ENCODE measurements at regions not wholly inside any gene's neighbourhood (a gene's known extent, or its start where the extent isn't known, plus 50 kb on each side); places are given as distances from the start of the nearest gene placed in this dataset.

GRCh38 chr9:129330711-129331492, 152.8 kb upstream of the IER5L start:
- Mint-ChIP-seq H3K36me3 (ENCODE audit: insufficient read depth, unreplicated experiment) (no peaks in the 10 kb centered on the region), H3K27ac (ENCODE audit: low read depth, unreplicated experiment) (peak overlapping the region; percentile 97), H3K9me3 (ENCODE audit: unreplicated experiment) (peaks cover 7% of the 10 kb centered on the region), H3K4me1 (ENCODE audit: insufficient read depth, unreplicated experiment) (peaks cover 14% of the 10 kb centered on the region), H3K27me3 (ENCODE audit: insufficient read depth, unreplicated experiment) (no peaks in the 10 kb centered on the region), H3K4me3 (ENCODE audit: unreplicated experiment) (peak overlapping the region; percentile 71)
- POLR2A ChIA-PET: interaction anchor here (0.6 to 7.7 kb wide), 6 partner anchors 15 to 286 kb away, joined by 4 to 206 read pairs (median 15); partner anchors contain the start of gene IER5L
- no peak for TF ChIP-seq CTCF (IDR thresholded peaks at IDR 0.05; ENCODE audit: unreplicated experiment)
- BruUV-seq (replicated peaks): no TSS peak
- intact Hi-C loops (cut with micrococcal nuclease): loop anchor here (5.0 kb wide), 3 partner anchors 151 to 276 kb away; no protein-coding TSS in a partner anchor
- CTCF ChIA-PET: no interaction called here
- DNase-seq (ENCODE audit: unreplicated experiment): no peak

GRCh38 chr9:129328355-129329042, 150.4 kb upstream of the IER5L start:
- Mint-ChIP-seq H3K27ac (ENCODE audit: low read depth, unreplicated experiment) (peak overlapping the region; percentile 31), H3K4me3 (ENCODE audit: unreplicated experiment) (no peak overlapping the region), H3K27me3 (ENCODE audit: insufficient read depth, unreplicated experiment) (no peaks in the 10 kb centered on the region), H3K4me1 (ENCODE audit: insufficient read depth, unreplicated experiment) (peaks cover 1% of the 10 kb centered on the region), H3K36me3 (ENCODE audit: insufficient read depth, unreplicated experiment) (no peaks in the 10 kb centered on the region), H3K9me3 (ENCODE audit: unreplicated experiment) (peaks cover 7% of the 10 kb centered on the region)
- ChIA-PET POLR2A (no interaction called here), CTCF (no interaction called here)
- intact Hi-C loops (cut with micrococcal nuclease): no loop called here
- TF ChIP-seq CTCF (IDR thresholded peaks at IDR 0.05; ENCODE audit: unreplicated experiment): no peak
- no TSS peak for BruUV-seq (replicated peaks)
- DNase-seq (ENCODE audit: unreplicated experiment): no peak

GRCh38 chr9:129327552-129328328, 149.7 kb upstream of the IER5L start:
- Mint-ChIP-seq H3K9me3 (ENCODE audit: unreplicated experiment) (peaks cover 7% of the 10 kb centered on the region), H3K4me3 (ENCODE audit: unreplicated experiment) (no peak overlapping the region), H3K27me3 (ENCODE audit: insufficient read depth, unreplicated experiment) (no peaks in the 10 kb centered on the region), H3K27ac (ENCODE audit: low read depth, unreplicated experiment) (peak overlapping the region; percentile 31), H3K4me1 (ENCODE audit: insufficient read depth, unreplicated experiment) (no peaks in the 10 kb centered on the region), H3K36me3 (ENCODE audit: insufficient read depth, unreplicated experiment) (no peaks in the 10 kb centered on the region)
- ChIA-PET POLR2A (no interaction called here), CTCF (interaction anchor here (0.7 kb wide), 1 partner anchor 281 kb away, joined by 3 read pairs; no protein-coding TSS in a partner anchor)
- intact Hi-C loops (cut with micrococcal nuclease): no loop called here
- peak; percentile 60 for DNase-seq (ENCODE audit: unreplicated experiment)
- no peak for TF ChIP-seq CTCF (IDR thresholded peaks at IDR 0.05; ENCODE audit: unreplicated experiment)
- no TSS peak for BruUV-seq (replicated peaks)

All from MCF 10A (cell line).